ENCODE measurements at regions not wholly inside any gene's neighbourhood (a gene's known extent, or its start where the extent isn't known, plus 50 kb on each side); places are given as distances from the start of the nearest gene placed in this dataset.

GRCh38 chr12:74049348-74049747, 488.3 kb upstream of the ATXN7L3B start:
- no peaks in the 10 kb centered on the region for H3K9me3 ChIP-seq (ENCODE audit: control insufficient read depth, low read length)
- no peak for TF ChIP-seq CTCF (IDR thresholded peaks at IDR 0.05)
- no peak overlapping the region for H3K4me3 ChIP-seq (ENCODE audit: low read depth, low read length)
- no peak overlapping the region for H3K4me2 ChIP-seq (ENCODE audit: low read length)
- H2AFZ ChIP-seq: no peak overlapping the region
- no peak overlapping the region for H3K27ac ChIP-seq
- H3K36me3 ChIP-seq (ENCODE audit: control insufficient read depth, insufficient read depth, low read length): no peaks in the 10 kb centered on the region
- no peaks in the 10 kb centered on the region for H3K27me3 ChIP-seq (ENCODE audit: control insufficient read depth, insufficient read depth, low read length)
- no peak overlapping the region for H3K9ac ChIP-seq
- H3K79me2 ChIP-seq: no peaks in the 10 kb centered on the region
- no peaks in the 10 kb centered on the region for H3K4me1 ChIP-seq

- no peak overlapping the region for H3K4me2 ChIP-seq (ENCODE audit: low read length)
Measured at GRCh38 chr12:74051848-74052247, 485.8 kb upstream of the ATXN7L3B start.

DNA sequence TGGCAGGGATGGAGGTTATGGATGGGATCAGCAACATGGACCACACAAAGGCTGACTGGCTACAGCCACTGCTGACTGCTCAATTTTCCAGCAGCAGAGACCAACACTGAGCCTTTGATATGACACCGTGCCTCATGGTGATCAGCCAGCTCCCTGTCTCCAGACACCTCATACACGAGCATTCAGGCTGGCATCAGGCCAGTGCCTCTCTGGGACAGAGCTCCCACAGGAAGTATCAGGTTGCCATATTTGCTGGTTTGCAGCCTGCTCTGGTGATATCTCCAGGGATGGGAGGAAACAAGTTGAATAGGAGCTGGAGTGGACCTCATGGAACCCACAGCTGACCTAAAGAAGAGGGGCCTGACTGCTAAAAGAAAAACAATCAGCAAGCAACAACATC, 471.2 kb upstream of the ATXN7L3B start:
- no peaks in the 10 kb centered on the region for H3K27me3 ChIP-seq (ENCODE audit: control insufficient read depth, insufficient read depth, low read length)
- no peak for TF ChIP-seq CTCF (IDR thresholded peaks at IDR 0.05)
- H3K9me3 ChIP-seq (ENCODE audit: control insufficient read depth, low read length): no peaks in the 10 kb centered on the region
- no peak overlapping the region for H3K4me3 ChIP-seq (ENCODE audit: low read depth, low read length)
- no peak overlapping the region for H3K27ac ChIP-seq
- H3K4me1 ChIP-seq: no peaks in the 10 kb centered on the region
- no peak overlapping the region for H3K4me2 ChIP-seq (ENCODE audit: low read length)
- no peak overlapping the region for H2AFZ ChIP-seq
- H3K79me2 ChIP-seq: no peaks in the 10 kb centered on the region
- no peaks in the 10 kb centered on the region for H3K36me3 ChIP-seq (ENCODE audit: control insufficient read depth, insufficient read depth, low read length)
- no peak overlapping the region for H3K9ac ChIP-seq

More at GRCh38 chr12:74051848-74052247, 485.8 kb upstream of the ATXN7L3B start:
- H3K27ac ChIP-seq: no peak overlapping the region
- no peak overlapping the region for H3K4me3 ChIP-seq (ENCODE audit: low read depth, low read length)
- H3K27me3 ChIP-seq (ENCODE audit: control insufficient read depth, insufficient read depth, low read length): no peaks in the 10 kb centered on the region
- H3K9me3 ChIP-seq (ENCODE audit: control insufficient read depth, low read length): no peaks in the 10 kb centered on the region
- TF ChIP-seq CTCF (IDR thresholded peaks at IDR 0.05): no peak
- no peaks in the 10 kb centered on the region for H3K36me3 ChIP-seq (ENCODE audit: control insufficient read depth, insufficient read depth, low read length)
- no peak overlapping the region for H2AFZ ChIP-seq
- no peak overlapping the region for H3K9ac ChIP-seq
- H3K4me1 ChIP-seq: no peaks in the 10 kb centered on the region
- no peaks in the 10 kb centered on the region for H3K79me2 ChIP-seq

GRCh38 chr12:74071182-74071581, 466.5 kb upstream of the ATXN7L3B start:
- H3K79me2 ChIP-seq: no peaks in the 10 kb centered on the region
- no peak overlapping the region for H3K4me3 ChIP-seq (ENCODE audit: low read depth, low read length)
- no peak overlapping the region for H2AFZ ChIP-seq
- no peak overlapping the region for H3K4me2 ChIP-seq (ENCODE audit: low read length)
- H3K27me3 ChIP-seq (ENCODE audit: control insufficient read depth, insufficient read depth, low read length): no peaks in the 10 kb centered on the region
- no peak overlapping the region for H3K27ac ChIP-seq
- no peak overlapping the region for H3K9ac ChIP-seq
- H3K9me3 ChIP-seq (ENCODE audit: control insufficient read depth, low read length): no peaks in the 10 kb centered on the region
- no peak for TF ChIP-seq CTCF (IDR thresholded peaks at IDR 0.05)
- H3K4me1 ChIP-seq: no peaks in the 10 kb centered on the region
- no peaks in the 10 kb centered on the region for H3K36me3 ChIP-seq (ENCODE audit: control insufficient read depth, insufficient read depth, low read length)

DNA sequence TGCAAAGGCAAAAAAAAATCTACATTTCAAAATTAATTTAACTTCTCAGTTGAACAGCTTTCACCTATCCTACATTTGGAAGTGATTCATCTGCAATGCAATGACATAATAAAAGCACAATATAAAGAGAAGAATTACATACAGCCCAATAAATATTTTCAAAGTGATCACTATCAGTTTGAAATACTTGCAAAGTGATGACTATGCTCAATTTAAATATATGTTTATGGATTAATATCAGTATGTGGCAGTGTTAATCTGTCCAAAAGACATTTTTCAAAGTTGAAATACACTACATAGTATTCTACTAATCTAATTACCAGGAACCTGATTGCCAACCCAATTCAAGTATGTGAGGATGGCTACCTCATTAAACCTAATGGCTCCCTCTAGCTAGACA, 460.7 kb upstream of the ATXN7L3B start:
- H3K4me1 ChIP-seq: no peaks in the 10 kb centered on the region
- H3K4me3 ChIP-seq (ENCODE audit: low read depth, low read length): no peak overlapping the region
- no peak for TF ChIP-seq CTCF (IDR thresholded peaks at IDR 0.05)
- H3K4me2 ChIP-seq (ENCODE audit: low read length): no peak overlapping the region
- H3K9me3 ChIP-seq (ENCODE audit: control insufficient read depth, low read length): no peaks in the 10 kb centered on the region
- H3K79me2 ChIP-seq: no peaks in the 10 kb centered on the region
- H2AFZ ChIP-seq: no peak overlapping the region
- no peaks in the 10 kb centered on the region for H3K27me3 ChIP-seq (ENCODE audit: control insufficient read depth, insufficient read depth, low read length)
- no peaks in the 10 kb centered on the region for H3K36me3 ChIP-seq (ENCODE audit: control insufficient read depth, insufficient read depth, low read length)
- H3K27ac ChIP-seq: no peak overlapping the region
- H3K9ac ChIP-seq: no peak overlapping the region
